Tibial nerve (tissue), 4 donors: ENCODE measurements at regions not wholly inside any gene's neighbourhood (a gene's known extent, or its start where the extent isn't known, plus 50 kb on each side); places are given as distances from the start of the nearest gene placed in this dataset.
A peak's percentile ranks its signal among the peaks of the same experiment; 100 is the strongest.

ENCODE experiments used
- DNase-seq, 2 donors: peaks; one replicate each; pipeline ENCODE4 v3.0.0-alpha.2; 2019; ENCODE audit warnings: low spot score in 2 of 2
- H3K27ac ChIP-seq, 4 donors: fragments of 200-600 bp; sonication (generic) in 3 of 4; one replicate each; pipeline ENCODE4 v1.5.1; 2017 to 2019; ENCODE audit warnings: mild to moderate bottlenecking in 1 of 4
- H3K27me3 ChIP-seq, 2 donors: fragments of 200-600 bp; sonication (generic) in 1 of 2; one replicate each; pipeline versions ENCODE4 v1.5.1 to v1.6.0; 2017 to 2019
- H3K36me3 ChIP-seq, 3 donors: fragments of 200-600 bp; sonication (generic); one replicate each; pipeline ENCODE4 v1.5.1; 2018 to 2019
- H3K4me1 ChIP-seq, 4 donors: fragments of 200-600 bp; sonication (generic) in 3 of 4; one replicate each; pipeline ENCODE4 v1.5.1; 2017 to 2019
- H3K4me3 ChIP-seq, 4 donors: fragments of 200-600 bp; sonication (generic) in 3 of 4; one replicate each; pipeline ENCODE4 v1.5.1; 2017 to 2019; ENCODE audit warnings: mild to moderate bottlenecking in 1 of 4, moderate library complexity in 1 of 4
- H3K9me3 ChIP-seq, 4 donors: fragments of 200-600 bp; sonication (generic) in 3 of 4; one replicate each; pipeline ENCODE4 v1.5.1; 2017 to 2019
- CTCF ChIP-seq, 5 experiments: fragments of 200-600 bp in 3 of 5; fragments of 450-650 bp in 2 of 5; sonication (generic) in 3 of 5; IDR thresholded peaks; one replicate each; pipeline ENCODE4 v1.5.1; 2016 to 2019; ENCODE audit warnings: antibody characterized with exemption in 5 of 5, mild to moderate bottlenecking in 3 of 5, moderate library complexity in 2 of 5
- EP300 ChIP-seq, 2 donors: sonication (generic); formaldehyde crosslinking; IDR thresholded peaks; one replicate each; pipeline ENCODE4 v1.6.1; 2017; ENCODE audit warnings: antibody characterized with exemption in 2 of 2, mild to moderate bottlenecking in 1 of 2
- POLR2A ChIP-seq, 2 donors: fragments of 450-650 bp; IDR thresholded peaks; one replicate each; pipeline ENCODE4 v1.6.1; 2017; ENCODE audit warnings: antibody characterized with exemption in 2 of 2, mild to moderate bottlenecking in 2 of 2, moderate library complexity in 2 of 2
- WGBS, 2 donors: methylation state at CpG; one replicate each; pipeline ENCODE4 v1.1.5; 2018; 5-methylcytosine and 5-hydroxymethylcytosine counted together

DNA sequence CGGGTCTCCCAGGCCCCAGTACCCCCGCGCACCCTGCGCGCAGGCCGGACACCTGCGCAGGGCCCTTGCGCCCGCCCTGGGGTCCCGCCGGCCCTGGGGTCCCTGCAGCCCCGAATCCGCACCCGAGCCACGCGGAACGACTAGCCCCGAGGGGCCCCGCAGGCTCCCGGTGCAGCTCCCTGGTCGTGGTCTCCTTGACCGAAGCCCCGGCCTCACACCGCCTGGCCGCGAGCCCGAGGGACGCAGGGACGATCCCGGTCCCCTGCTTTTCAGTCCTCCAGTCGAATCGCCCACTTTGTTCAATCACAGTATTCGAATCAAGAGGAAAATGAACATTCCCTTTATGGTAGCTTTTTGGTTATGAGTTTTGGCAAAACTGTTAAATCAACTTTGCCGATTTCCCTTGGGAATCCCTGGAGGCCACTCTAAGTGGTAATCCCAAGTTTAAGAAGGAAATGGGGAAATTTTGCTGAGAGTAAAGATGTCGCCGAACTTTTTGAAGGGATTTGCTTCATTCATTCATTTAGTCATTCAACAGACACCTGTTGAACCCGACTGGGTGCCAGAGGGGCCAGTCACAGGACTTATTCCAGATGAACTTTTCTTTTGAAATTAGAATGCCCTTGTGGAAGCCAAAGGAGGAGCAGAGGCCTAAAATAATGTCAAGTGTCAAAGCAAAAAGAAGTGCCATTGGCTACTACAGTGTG, 75.0 kb downstream of the ZIC5 start:
- no peak for DNase-seq
- 61 to 69% methylated on average over 21 to 23 of the region's 37 CpGs for WGBS, 2 donors
- H3K4me3 ChIP-seq, result no peak overlapping the region

DNA sequence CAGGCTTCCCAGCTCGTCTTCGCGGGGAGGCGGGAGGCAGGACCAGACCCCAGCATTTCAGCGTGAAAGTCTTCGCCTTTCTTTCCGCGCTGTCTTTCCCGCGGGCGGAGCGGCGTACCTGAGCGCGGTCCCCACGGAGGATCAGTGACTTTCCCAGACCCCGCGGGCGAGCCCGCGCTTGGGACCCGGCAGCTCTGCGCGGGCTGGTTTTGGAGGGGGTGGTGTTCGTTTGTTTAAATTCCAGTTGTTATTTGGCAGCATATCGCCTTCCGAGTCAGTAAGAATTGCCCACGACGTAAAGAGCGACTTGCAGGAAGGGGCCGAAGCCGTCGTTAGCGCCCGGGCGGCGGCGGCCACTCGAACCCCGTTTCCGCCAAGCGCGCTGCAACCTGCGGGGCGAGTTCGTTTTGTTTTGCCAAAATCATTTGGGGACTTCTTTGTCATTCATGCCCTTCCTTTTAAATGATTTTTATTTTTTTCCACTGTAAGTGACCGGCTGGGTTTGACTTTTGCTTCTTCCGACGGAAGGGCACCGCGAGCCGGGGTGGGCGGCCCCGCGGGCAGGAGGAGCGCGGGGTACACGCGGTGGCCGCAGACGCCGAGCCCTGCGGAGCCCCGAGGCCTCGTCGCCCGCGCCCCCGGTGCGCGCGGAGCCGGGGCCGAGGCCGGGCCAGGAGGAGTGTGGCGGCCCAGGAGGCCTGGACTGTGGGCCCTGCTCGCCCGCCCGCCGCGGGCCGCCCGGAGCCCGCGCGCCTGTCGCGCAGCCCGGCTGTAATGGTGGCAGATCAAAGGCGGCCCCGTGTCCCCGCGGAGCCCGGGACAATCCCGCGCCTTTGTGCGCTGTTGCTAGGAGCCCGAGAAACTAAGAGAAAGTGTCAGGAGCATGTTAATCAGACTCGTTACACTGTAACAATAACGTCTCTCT, 75.9 kb downstream of the ZIC5 start:
- TF ChIP-seq EP300 (IDR thresholded peaks at IDR 0.05) (peak in 1 of 2 donors; percentile 26), CTCF (IDR thresholded peaks at IDR 0.05) (no peak), POLR2A (IDR thresholded peaks at IDR 0.05) (no peak)
- H3K4me3 ChIP-seq, result peak overlapping the region in 3 of 4 donors; percentile 10 to 39 (median 36)
- WGBS, 2 donors, result 8 to 9% methylated on average over 43 to 72 of the region's 100 CpGs
- H3K4me1 ChIP-seq, result peaks cover 0 to 19% (median 10%) of the 10 kb centered on the region in 4 donors
- no peak for DNase-seq
- no peaks in the 10 kb centered on the region for H3K36me3 ChIP-seq
- no peaks in the 10 kb centered on the region for H3K9me3 ChIP-seq
- H3K27me3 ChIP-seq, result peaks cover 2 to 78% of the 10 kb centered on the region in 2 donors
- no peak overlapping the region for H3K27ac ChIP-seq

More for the DNA sequence above, 75.0 kb downstream of the ZIC5 start:
- no peaks in the 10 kb centered on the region for H3K9me3 ChIP-seq
- H3K4me1 ChIP-seq, result peaks cover 0 to 19% (median 10%) of the 10 kb centered on the region in 4 donors
- H3K27me3 ChIP-seq, result peaks cover 2 to 76% of the 10 kb centered on the region in 2 donors
- no peak for TF ChIP-seq EP300 (IDR thresholded peaks at IDR 0.05)
- no peak for TF ChIP-seq POLR2A (IDR thresholded peaks at IDR 0.05)
- no peak for TF ChIP-seq CTCF (IDR thresholded peaks at IDR 0.05)
- H3K27ac ChIP-seq, result no peak overlapping the region
- H3K36me3 ChIP-seq, result no peaks in the 10 kb centered on the region

DNA sequence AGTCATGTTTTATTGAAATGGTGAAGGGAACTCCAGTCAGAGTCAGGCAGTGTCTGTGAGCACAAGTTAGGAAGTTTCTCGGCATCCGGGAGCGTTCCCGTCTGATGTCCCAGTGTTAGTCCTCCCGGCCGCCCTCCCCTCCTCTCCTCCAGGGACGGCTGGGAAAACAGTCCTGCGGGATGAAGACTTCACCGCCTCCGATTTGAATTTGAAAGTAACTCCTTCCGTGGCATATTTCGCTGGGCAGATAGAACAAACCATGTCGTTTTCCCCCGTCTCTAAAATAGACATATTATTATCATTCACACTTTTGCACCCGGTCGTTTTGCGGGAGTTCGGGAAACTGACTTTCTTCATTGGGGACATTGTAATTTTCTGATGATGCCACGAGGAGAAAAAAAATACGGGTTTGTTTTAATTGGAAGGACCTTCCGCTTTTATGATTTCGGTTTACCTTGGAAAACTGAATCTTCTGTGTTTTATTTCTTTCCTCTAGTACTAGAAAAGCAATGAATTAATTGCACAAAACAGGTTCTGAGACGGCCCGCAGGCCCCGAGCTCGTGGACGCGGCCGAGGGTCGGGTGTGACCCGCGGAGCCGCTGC, 76.6 kb downstream of the ZIC5 start:
- H3K4me1 ChIP-seq, result peaks cover 0 to 19% (median 10%) of the 10 kb centered on the region in 4 donors
- no peaks in the 10 kb centered on the region for H3K36me3 ChIP-seq
- WGBS, 2 donors, result 7 to 11% methylated on average over 33 of the region's 33 CpGs
- TF ChIP-seq CTCF (IDR thresholded peaks at IDR 0.05), result no peak
- TF ChIP-seq POLR2A (IDR thresholded peaks at IDR 0.05), result no peak
- no peak for TF ChIP-seq EP300 (IDR thresholded peaks at IDR 0.05)
- no peak for DNase-seq
- no peaks in the 10 kb centered on the region for H3K9me3 ChIP-seq
- peak overlapping the region in 3 of 4 donors; percentile 10 to 39 (median 36) for H3K4me3 ChIP-seq
- no peak overlapping the region for H3K27ac ChIP-seq
- H3K27me3 ChIP-seq, result peaks cover 2 to 71% of the 10 kb centered on the region in 2 donors

GRCh38 chr13:99894105-99894839, 77.3 kb downstream of the ZIC5 start:
- no peak overlapping the region for H3K27ac ChIP-seq
- no peaks in the 10 kb centered on the region for H3K36me3 ChIP-seq
- peaks cover 0 to 19% (median 10%) of the 10 kb centered on the region in 4 donors for H3K4me1 ChIP-seq
- no peak for DNase-seq
- TF ChIP-seq POLR2A (IDR thresholded peaks at IDR 0.05) (no peak), EP300 (IDR thresholded peaks at IDR 0.05) (no peak)
- H3K27me3 ChIP-seq, result peaks cover 2 to 64% of the 10 kb centered on the region in 2 donors
- 69 to 77% methylated on average over 13 of the region's 13 CpGs for WGBS, 2 donors
- no peak overlapping the region for H3K4me3 ChIP-seq
- no peaks in the 10 kb centered on the region for H3K9me3 ChIP-seq

DNA sequence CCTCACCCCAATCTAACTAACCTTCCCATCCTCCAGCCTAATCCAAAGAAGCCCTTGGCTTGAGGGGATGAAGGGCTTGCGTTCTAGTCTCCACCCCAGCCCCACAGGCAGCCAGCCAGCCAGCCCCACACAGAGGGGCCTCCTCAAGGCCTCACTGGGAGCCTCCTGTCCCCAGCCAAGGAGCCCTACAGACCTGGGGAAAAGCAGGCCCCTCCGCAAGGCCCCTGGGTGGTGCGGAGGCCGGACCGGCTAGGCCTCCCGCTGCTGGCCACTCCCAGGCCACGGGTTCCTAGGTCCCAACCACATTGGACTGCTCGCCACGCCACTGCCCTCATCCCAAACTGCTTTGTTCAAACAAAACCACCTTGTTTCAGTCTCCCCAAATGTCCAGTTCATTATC, 78.0 kb downstream of the ZIC5 start:
- Histone ChIP-seq H3K9me3 (no peaks in the 10 kb centered on the region), H3K4me1 (peaks cover 0 to 19% (median 10%) of the 10 kb centered on the region in 4 donors), H3K27ac (no peak overlapping the region), H3K4me3 (no peak overlapping the region), H3K36me3 (no peaks in the 10 kb centered on the region), H3K27me3 (peaks cover 2 to 60% of the 10 kb centered on the region in 2 donors)
- no peak for DNase-seq
- 89 to 92% methylated on average over 9 of the region's 9 CpGs for WGBS, 2 donors
- no peak for TF ChIP-seq EP300 (IDR thresholded peaks at IDR 0.05)
- no peak for TF ChIP-seq CTCF (IDR thresholded peaks at IDR 0.05)
- no peak for TF ChIP-seq POLR2A (IDR thresholded peaks at IDR 0.05)
